Thyroid gland (tissue), 4 donors: ENCODE measurements at regions not wholly inside any gene's neighbourhood (a gene's known extent, or its start where the extent isn't known, plus 50 kb on each side); places are given as distances from the start of the nearest gene placed in this dataset.

Experiments
- POLR2A ChIP-seq, 2 donors: fragments of 450-650 bp; IDR thresholded peaks; one replicate each; pipeline ENCODE4 v1.6.1; 2017; ENCODE audit warnings: antibody characterized with exemption in 2 of 2, mild to moderate bottlenecking in 2 of 2, moderate library complexity in 1 of 2
- TF ChIP-seq, protein P1 (sequence below), 6 experiments: fragments of 200-600 bp in 3 of 6; fragments of 450-650 bp in 3 of 6; sonication (generic) in 3 of 6; IDR thresholded peaks; one replicate each; pipeline ENCODE4 v1.5.1; 2016 to 2019; ENCODE audit warnings: antibody characterized with exemption in 6 of 6, mild to moderate bottlenecking in 2 of 6, inconsistent platforms in 1 of 6, moderate library complexity in 1 of 6

DNA sequence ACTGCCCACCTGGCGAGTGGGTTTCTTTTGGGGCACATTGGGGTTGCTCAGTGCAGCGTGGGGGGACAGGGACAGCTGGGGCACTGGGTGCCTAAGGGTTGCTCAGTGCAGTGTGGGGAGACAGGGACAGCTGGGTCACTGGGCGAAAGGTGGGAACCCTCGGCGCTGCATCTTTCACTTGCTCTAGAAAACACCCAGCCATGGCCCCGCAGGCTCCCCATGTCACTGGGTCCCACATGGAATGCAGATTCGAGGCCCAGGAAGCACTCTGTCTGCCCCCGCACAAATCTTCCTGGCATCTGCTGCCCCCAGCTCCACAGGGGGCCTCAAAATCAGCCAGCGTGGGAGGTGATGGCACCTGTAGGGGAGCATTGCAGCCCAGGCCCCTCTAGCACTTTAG lies 229.3 kb downstream of the BRD1 start:
- TF ChIP-seq, protein P1, sequence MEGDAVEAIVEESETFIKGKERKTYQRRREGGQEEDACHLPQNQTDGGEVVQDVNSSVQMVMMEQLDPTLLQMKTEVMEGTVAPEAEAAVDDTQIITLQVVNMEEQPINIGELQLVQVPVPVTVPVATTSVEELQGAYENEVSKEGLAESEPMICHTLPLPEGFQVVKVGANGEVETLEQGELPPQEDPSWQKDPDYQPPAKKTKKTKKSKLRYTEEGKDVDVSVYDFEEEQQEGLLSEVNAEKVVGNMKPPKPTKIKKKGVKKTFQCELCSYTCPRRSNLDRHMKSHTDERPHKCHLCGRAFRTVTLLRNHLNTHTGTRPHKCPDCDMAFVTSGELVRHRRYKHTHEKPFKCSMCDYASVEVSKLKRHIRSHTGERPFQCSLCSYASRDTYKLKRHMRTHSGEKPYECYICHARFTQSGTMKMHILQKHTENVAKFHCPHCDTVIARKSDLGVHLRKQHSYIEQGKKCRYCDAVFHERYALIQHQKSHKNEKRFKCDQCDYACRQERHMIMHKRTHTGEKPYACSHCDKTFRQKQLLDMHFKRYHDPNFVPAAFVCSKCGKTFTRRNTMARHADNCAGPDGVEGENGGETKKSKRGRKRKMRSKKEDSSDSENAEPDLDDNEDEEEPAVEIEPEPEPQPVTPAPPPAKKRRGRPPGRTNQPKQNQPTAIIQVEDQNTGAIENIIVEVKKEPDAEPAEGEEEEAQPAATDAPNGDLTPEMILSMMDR (IDR thresholded peaks at IDR 0.05): no peak
- TF ChIP-seq POLR2A (IDR thresholded peaks at IDR 0.05): no peak
